T-cell (primary cell): ENCODE measurements at regions not wholly inside any gene's neighbourhood (a gene's known extent, or its start where the extent isn't known, plus 50 kb on each side); places are given as distances from the start of the nearest gene placed in this dataset.

ENCODE experiments used
- ATAC-seq, 4 experiments: fragments of 200-7000 bp in 3 of 4; fragments of 150-1000 bp in 1 of 4; cut with Tn5 transposase; replicated peaks in 1 of 4; 1 replicate in 3 of 4; 2 replicates in 1 of 4; pipeline ENCODE4 v1.10.0; 2021; ENCODE audit warnings: moderate library complexity in 3 of 4, mild to moderate bottlenecking in 2 of 4, moderate number of reproducible peaks in 1 of 4
- CTCF ChIA-PET, 2 donors: fragments of 300-600 bp; sonication (Branson Sonifier 250); formaldehyde crosslinking; loops; one replicate each; lab custom pipeline; 2022; ENCODE audit warnings: antibody characterized with exemption in 2 of 2; lab: Charles Lee
- POLR2A ChIA-PET, 2 donors: fragments of 300-600 bp; sonication (Branson Sonifier 250); formaldehyde crosslinking; loops; one replicate each; lab custom pipeline; 2022; ENCODE audit warnings: antibody characterized with exemption in 2 of 2; lab: Charles Lee
- DNase-seq, 35 experiments: peaks; one replicate each; pipeline versions ENCODE4 v3.0.0 to v3.0.0-alpha.2; 2013 to 2023
- H3K27ac ChIP-seq: one replicate; pipeline ENCODE4 v1.5.1; 2013; ENCODE audit warnings: low read length
- H3K27me3 ChIP-seq, 2 experiments: replicated peaks in 1 of 2; 1 replicate in 1 of 2; 2 replicates in 1 of 2; pipeline versions ENCODE4 v1.6.1 to v1.7.0; 2013; ENCODE audit warnings: low read length in 1 of 2, mixed read lengths in 1 of 2; ENCODE audit not compliant: control insufficient read depth in 2 of 2, insufficient read depth in 2 of 2; ENCODE audit errors: extremely low read depth in 1 of 2
- H3K36me3 ChIP-seq, 2 donors: 1 replicate in 1 of 2; 2 replicates in 1 of 2; pipeline versions ENCODE4 v1.6.1 to v1.7.0; 2013; ENCODE audit warnings: low read length in 1 of 2; ENCODE audit not compliant: control insufficient read depth in 2 of 2, insufficient read depth in 1 of 2; ENCODE audit errors: extremely low read depth in 1 of 2
- H3K4me1 ChIP-seq, 2 experiments: 1 replicate in 1 of 2; 2 replicates in 1 of 2; pipeline versions ENCODE4 v1.6.1 to v1.7.0; 2013; ENCODE audit warnings: low read length in 2 of 2, mixed read lengths in 1 of 2; ENCODE audit not compliant: insufficient read depth in 2 of 2, control insufficient read depth in 1 of 2; ENCODE audit errors: extremely low read depth in 1 of 2
- H3K4me3 ChIP-seq, 2 donors: 1 replicate in 1 of 2; 2 replicates in 1 of 2; pipeline versions ENCODE4 v1.5.1 to v1.7.0; 2013; ENCODE audit warnings: mild to moderate bottlenecking in 2 of 2, low read length in 1 of 2, moderate library complexity in 1 of 2; ENCODE audit not compliant: control insufficient read depth in 1 of 2; ENCODE audit errors: extremely low read depth in 1 of 2
- H3K9me3 ChIP-seq: 2 replicates; pipeline ENCODE4 v1.7.0; 2013
- H3K27ac Mint-ChIP-seq, 2 donors: one replicate each; pipeline ENCODE4 v1.8.0; 2020 to 2021; ENCODE audit warnings: mild to moderate bottlenecking in 2 of 2, mixed read lengths in 2 of 2
- H3K27me3 Mint-ChIP-seq, 2 donors: one replicate each; pipeline ENCODE4 v1.8.0; 2021 to 2022; ENCODE audit warnings: mixed read lengths in 2 of 2
- H3K36me3 Mint-ChIP-seq: one replicate; pipeline ENCODE4 v1.8.0; 2021; ENCODE audit warnings: mixed read lengths
- H3K4me1 Mint-ChIP-seq, 3 donors: one replicate each; pipeline ENCODE4 v1.8.0; 2020 to 2022; ENCODE audit warnings: mixed read lengths in 3 of 3, mild to moderate bottlenecking in 1 of 3
- H3K4me3 Mint-ChIP-seq, 3 donors: one replicate each; pipeline ENCODE4 v1.8.0; 2020 to 2022; ENCODE audit warnings: mild to moderate bottlenecking in 3 of 3, mixed read lengths in 3 of 3, moderate library complexity in 3 of 3
- H3K9me3 Mint-ChIP-seq, 3 donors: one replicate each; pipeline ENCODE4 v1.8.0; 2020 to 2022; ENCODE audit warnings: mixed read lengths in 3 of 3
- WGBS: methylation state at CpG from one replicate; pipeline ENCODE4 v1.1.5; 2013; ENCODE audit warnings: missing lambda C conversion rate; ENCODE audit not compliant: insufficient coverage; 5-methylcytosine and 5-hydroxymethylcytosine counted together

DNA sequence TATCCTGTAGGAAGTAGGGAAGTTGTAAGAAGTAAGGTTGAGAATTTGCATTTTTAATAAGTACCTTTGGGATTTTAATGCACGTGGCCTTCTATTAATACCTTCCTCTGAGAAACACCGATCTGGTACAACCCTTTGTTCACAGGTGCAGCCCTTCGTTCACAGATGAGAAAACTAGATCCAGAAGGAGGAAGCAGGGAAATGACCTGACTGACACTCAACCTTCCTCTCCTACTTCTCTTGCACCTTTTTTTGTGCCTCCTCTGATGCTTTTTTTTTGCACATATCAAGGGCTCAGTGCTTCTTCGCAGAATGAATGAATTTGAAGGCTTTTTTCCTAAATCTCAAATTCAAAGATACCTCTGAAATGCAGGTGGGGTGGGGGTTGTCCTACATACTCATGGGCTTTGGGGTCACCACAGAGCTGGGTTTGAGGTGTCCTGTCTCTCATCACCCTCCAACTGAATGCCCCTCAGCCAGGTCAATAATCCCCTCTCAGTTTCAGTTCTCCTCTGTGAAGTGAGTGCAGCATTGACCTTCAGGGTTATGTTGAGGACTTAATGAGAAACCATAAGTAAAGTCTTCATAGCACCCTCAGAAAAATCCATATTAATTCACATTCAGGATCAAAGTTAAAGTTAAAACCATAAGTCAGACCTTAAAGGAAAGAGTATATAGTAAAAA lies 161.5 kb upstream of the CTNNB1 start:
- Histone ChIP-seq H3K27ac (no peak overlapping the region), H3K27me3 (peaks cover 0 to 10% of the 10 kb centered on the region in 2 experiments), H3K4me3 (no peak overlapping the region), H3K4me1 (no peaks in the 10 kb centered on the region), H3K36me3 (no peaks in the 10 kb centered on the region), H3K9me3 (no peaks in the 10 kb centered on the region)
- no CpG with 5 or more reads among the region's 4 CpGs for WGBS
- Mint-ChIP-seq H3K27ac (no peak overlapping the region), H3K36me3 (no peaks in the 10 kb centered on the region), H3K27me3 (peaks cover 7 to 8% of the 10 kb centered on the region in 2 donors), H3K9me3 (no peaks in the 10 kb centered on the region), H3K4me3 (no peak overlapping the region), H3K4me1 (no peaks in the 10 kb centered on the region)
- POLR2A ChIA-PET: no interaction called here
- CTCF ChIA-PET: interaction anchor here in 1 of 2 donors (0.5 kb wide), 1 partner anchor 711 kb away, joined by 7 read pairs; no protein-coding TSS in a partner anchor
- ATAC-seq (no peak), DNase-seq (no peak)

DNA sequence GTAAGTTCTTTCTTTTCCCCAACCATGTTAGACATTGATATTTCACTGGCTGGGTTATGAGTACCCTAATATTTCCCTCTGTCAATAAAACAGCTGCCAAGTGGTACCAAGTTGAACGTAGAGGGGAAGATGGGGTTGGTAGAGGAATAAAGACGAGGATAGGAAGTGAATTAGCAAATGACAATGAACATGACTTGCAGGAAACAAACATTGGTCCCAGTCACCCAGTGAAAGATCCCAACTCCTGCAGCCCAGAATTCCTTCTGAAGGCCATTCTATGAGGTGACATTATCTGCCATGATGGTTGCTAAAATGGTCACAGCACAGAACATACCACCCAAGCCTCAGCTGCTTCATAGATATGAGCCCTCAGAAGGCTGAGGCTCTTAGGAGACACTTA lies 159.0 kb upstream of the CTNNB1 start:
- Mint-ChIP-seq H3K9me3 (no peaks in the 10 kb centered on the region), H3K27me3 (peaks cover 0 to 21% of the 10 kb centered on the region in 2 donors), H3K27ac (no peak overlapping the region), H3K4me3 (no peak overlapping the region), H3K4me1 (no peaks in the 10 kb centered on the region), H3K36me3 (no peaks in the 10 kb centered on the region)
- no peaks in the 10 kb centered on the region for H3K36me3 ChIP-seq
- peaks cover 0 to 8% of the 10 kb centered on the region in 2 experiments for H3K27me3 ChIP-seq
- no peak for DNase-seq
- no peak overlapping the region for H3K4me3 ChIP-seq
- no peaks in the 10 kb centered on the region for H3K4me1 ChIP-seq
- WGBS: no CpG with 5 or more reads among the region's 2 CpGs
- ATAC-seq: no peak
- CTCF ChIA-PET: no interaction called here
- POLR2A ChIA-PET: no interaction called here
- H3K9me3 ChIP-seq: no peaks in the 10 kb centered on the region
- no peak overlapping the region for H3K27ac ChIP-seq

DNA sequence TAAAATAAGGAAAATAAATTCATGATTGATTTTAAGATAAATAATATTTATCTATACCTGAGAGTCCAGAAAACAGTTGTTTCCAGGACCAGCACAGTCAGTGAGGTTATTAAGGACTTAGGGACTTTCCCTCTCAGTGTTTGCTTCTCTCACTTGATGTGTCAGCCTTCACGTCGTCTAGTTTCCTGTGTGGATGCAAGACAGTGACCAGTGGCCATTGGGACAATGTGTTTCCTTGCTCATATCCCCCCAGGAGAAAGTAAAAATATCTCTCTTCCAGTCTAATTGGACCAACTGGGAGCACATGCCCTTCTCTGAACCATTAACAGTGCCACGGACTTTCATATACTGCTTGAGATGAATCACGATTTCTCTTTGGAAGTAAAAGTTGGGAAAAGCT lies 157.8 kb upstream of the CTNNB1 start:
- H3K4me1 ChIP-seq: no peaks in the 10 kb centered on the region
- no peak overlapping the region for H3K27ac ChIP-seq
- CTCF ChIA-PET: no interaction called here
- Mint-ChIP-seq H3K9me3 (no peaks in the 10 kb centered on the region), H3K27me3 (peaks cover 0 to 18% of the 10 kb centered on the region in 2 donors), H3K4me1 (no peaks in the 10 kb centered on the region), H3K36me3 (no peaks in the 10 kb centered on the region), H3K4me3 (no peak overlapping the region), H3K27ac (no peak overlapping the region)
- POLR2A ChIA-PET: no interaction called here
- ATAC-seq (no peak), DNase-seq (no peak)
- H3K9me3 ChIP-seq: no peaks in the 10 kb centered on the region
- H3K4me3 ChIP-seq: no peak overlapping the region
- peaks cover 0 to 8% of the 10 kb centered on the region in 2 experiments for H3K27me3 ChIP-seq
- 61% methylated on average over 3 of the region's 4 CpGs for WGBS
- H3K36me3 ChIP-seq: no peaks in the 10 kb centered on the region

DNA sequence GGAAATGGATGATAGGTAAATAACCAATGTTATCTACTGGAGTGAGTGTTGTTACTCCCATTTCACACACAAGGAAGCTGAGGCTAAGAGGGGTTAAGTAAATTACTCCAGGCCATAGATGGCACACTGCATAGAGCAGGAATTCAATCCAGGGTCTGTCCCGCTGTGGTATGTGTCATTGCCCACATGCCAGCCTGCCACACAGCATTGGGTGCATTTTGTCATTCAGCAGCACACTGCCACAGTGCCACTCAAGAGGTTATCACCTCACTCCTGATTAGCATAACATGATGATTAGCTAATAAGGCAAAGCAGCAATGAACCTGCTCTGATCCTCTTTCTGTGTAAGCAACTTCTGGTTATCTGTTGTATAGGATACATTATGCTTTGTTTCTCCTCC lies 157.4 kb upstream of the CTNNB1 start:
- peaks cover 0 to 18% of the 10 kb centered on the region in 2 donors for H3K27me3 Mint-ChIP-seq
- Histone ChIP-seq H3K4me3 (no peak overlapping the region), H3K27me3 (peaks cover 0 to 8% of the 10 kb centered on the region in 2 experiments), H3K27ac (no peak overlapping the region), H3K9me3 (no peaks in the 10 kb centered on the region), H3K4me1 (no peaks in the 10 kb centered on the region), H3K36me3 (no peaks in the 10 kb centered on the region)
- no peak overlapping the region for H3K4me3 Mint-ChIP-seq
- no peaks in the 10 kb centered on the region for H3K36me3 Mint-ChIP-seq
- POLR2A ChIA-PET: no interaction called here
- no peaks in the 10 kb centered on the region for H3K4me1 Mint-ChIP-seq
- H3K27ac Mint-ChIP-seq: no peak overlapping the region
- CTCF ChIA-PET: no interaction called here
- 86% methylated on average over 1 of the region's 1 CpG for WGBS
- DNase-seq (no peak), ATAC-seq (no peak)
- peaks cover 0 to 1% (median 0%) of the 10 kb centered on the region in 3 donors for H3K9me3 Mint-ChIP-seq

DNA sequence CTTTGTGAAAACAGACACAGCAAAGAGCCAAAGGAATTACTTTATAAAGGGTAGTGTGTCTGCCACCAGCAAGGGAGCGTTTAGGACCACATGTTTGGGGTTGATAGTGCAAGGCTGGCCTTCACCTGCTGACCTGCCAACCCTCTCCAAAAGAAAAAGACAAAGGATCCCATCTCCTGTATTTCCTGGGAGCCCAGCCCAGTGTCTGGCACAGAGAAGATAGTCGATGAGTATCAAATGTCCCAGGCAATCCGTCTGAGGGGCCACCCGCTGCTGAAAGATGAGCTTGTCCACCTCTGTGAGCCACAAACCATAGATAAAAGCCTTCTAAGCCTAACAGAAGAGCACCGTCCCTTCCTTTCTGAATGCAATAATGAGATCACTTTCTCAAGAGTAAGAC lies 154.8 kb upstream of the CTNNB1 start:
- no peaks in the 10 kb centered on the region for H3K9me3 ChIP-seq
- Mint-ChIP-seq H3K9me3 (peaks cover 0 to 5% (median 5%) of the 10 kb centered on the region in 3 donors), H3K4me3 (no peak overlapping the region), H3K27me3 (peaks cover 0 to 13% of the 10 kb centered on the region in 2 donors), H3K4me1 (no peaks in the 10 kb centered on the region), H3K27ac (no peak overlapping the region), H3K36me3 (no peaks in the 10 kb centered on the region)
- POLR2A ChIA-PET: no interaction called here
- CTCF ChIA-PET: no interaction called here
- no peaks in the 10 kb centered on the region for H3K36me3 ChIP-seq
- no peak for DNase-seq
- H3K4me1 ChIP-seq: no peaks in the 10 kb centered on the region
- WGBS: no CpG with 5 or more reads among the region's 5 CpGs
- ATAC-seq: no peak
- peaks cover 0 to 8% of the 10 kb centered on the region in 2 experiments for H3K27me3 ChIP-seq
- H3K4me3 ChIP-seq: no peak overlapping the region
- H3K27ac ChIP-seq: no peak overlapping the region

DNA sequence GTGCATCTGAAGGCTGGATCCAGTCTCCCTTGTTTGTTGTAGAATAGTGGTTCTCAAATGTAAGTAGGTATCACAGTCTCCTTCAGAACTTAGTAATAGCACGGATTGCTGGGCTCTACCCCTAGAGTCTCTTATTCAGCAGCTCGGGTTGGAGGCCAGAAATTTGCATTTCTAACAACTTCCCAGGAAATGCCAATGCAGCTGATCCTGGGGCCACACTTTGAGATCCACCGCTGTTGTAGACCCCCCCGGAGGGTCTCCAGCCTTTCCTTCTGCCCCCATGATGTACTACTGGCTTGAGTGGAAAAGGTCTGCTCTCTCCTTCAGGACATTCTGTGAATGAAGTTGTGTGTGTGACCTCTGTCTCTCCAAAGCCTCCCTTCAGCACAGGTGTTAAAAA lies 153.8 kb upstream of the CTNNB1 start:
- no peak overlapping the region for H3K27ac ChIP-seq
- H3K27ac Mint-ChIP-seq: no peak overlapping the region
- no peaks in the 10 kb centered on the region for H3K9me3 ChIP-seq
- ChIA-PET POLR2A (no interaction called here), CTCF (no interaction called here)
- DNase-seq: no peak
- WGBS: 75% methylated on average over 2 of the region's 4 CpGs
- peaks cover 0 to 5% (median 5%) of the 10 kb centered on the region in 3 donors for H3K9me3 Mint-ChIP-seq
- no peaks in the 10 kb centered on the region for H3K4me1 ChIP-seq
- no peaks in the 10 kb centered on the region for H3K36me3 ChIP-seq
- H3K4me3 ChIP-seq: no peak overlapping the region
- ATAC-seq: no peak
- no peaks in the 10 kb centered on the region for H3K36me3 Mint-ChIP-seq
- no peaks in the 10 kb centered on the region for H3K4me1 Mint-ChIP-seq
- H3K27me3 Mint-ChIP-seq: peaks cover 0 to 18% of the 10 kb centered on the region in 2 donors
- peaks cover 0 to 8% of the 10 kb centered on the region in 2 experiments for H3K27me3 ChIP-seq
- H3K4me3 Mint-ChIP-seq: no peak overlapping the region
